ENCODE measurements at regions not wholly inside any gene's neighbourhood (a gene's known extent, or its start where the extent isn't known, plus 50 kb on each side); places are given as distances from the start of the nearest gene placed in this dataset.

DNA sequence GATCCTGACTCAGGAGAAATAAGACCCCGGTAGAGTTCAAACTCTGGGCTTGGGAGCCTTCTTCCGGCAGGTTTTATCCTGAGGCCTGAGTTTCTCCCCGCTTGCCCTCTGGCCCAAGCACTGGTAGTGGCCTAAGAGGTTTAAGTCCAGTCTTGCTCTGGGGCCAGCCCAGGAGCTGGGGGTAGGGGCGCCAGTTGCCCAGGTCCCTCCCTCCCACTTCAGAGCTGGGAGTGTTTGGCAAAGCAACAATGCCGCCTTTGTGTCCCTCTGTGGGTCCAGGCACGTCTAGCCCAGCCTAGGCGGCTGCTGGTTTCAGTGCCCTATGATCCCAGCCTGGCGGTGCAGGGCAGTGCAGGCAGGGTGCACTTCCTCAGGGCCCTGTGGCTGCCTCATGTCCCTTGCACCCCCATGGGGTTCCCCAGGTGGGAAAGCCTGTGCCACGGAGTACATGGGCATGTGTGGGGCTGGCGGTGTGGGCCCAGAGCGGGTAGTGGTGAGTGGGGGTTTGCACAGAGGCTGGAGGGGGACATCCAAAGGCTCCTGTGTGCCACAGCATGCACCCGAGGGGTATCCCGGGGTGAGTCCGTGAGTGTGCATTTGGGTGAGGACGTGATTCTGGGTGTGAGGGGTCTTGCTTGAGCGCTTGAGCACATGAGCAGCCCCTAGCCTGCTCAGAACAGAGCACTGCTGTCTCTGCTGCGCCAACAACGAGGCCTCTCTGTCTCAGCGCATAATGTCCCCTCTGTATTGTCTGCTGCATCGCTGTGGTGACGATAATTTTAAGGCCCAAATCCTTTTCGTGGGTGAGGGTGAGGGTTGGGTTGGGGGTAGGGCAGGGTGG is 61.7 kb upstream of the PSD2 start:
- DNase-seq, result no peak

- no peak for DNase-seq
Observed at GRCh38 chr5:139734539-139734916, 61.1 kb upstream of the PSD2 start.

- no peak for DNase-seq
Observed at GRCh38 chr5:139738193-139739149, 57.1 kb upstream of the PSD2 start.

- no peak for DNase-seq
Observed at GRCh38 chr5:139739150-139739974, 56.2 kb upstream of the PSD2 start.

- DNase-seq, result no peak
Observed at GRCh38 chr5:139740138-139740991, 55.2 kb upstream of the PSD2 start.

DNA sequence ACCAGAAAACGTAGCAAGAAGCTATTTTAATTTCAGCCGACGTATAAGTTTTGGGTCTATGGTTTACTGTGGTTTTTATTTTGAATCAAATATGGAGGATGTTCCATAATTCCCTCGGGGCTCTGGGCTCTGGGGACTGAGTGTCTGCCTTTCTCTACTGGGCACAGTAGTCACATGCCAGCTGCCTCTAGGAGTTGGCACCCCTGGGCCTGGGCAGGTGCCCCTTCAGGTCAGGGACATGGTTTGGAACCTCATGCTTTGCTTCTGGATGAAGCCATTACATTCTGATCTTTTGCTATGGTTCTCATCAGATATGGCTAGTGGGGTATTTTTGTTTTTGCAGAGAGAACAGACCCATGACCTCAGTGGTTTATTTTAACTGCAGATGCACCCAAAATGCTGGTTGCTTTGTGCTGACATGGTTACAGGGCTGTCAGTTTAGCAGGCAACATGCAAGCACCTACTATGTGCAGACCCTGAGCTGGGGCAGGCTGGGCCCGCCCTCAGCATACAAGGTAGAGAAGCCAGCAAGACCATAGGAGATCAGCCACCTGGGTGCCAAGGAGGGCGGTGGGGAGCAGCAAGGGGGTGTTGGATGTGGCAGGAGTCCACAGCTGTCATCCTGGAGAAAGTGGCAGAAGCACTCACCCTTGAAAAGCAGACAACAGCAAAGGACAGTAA is 54.5 kb upstream of the PSD2 start:
- no peak for DNase-seq

DNA sequence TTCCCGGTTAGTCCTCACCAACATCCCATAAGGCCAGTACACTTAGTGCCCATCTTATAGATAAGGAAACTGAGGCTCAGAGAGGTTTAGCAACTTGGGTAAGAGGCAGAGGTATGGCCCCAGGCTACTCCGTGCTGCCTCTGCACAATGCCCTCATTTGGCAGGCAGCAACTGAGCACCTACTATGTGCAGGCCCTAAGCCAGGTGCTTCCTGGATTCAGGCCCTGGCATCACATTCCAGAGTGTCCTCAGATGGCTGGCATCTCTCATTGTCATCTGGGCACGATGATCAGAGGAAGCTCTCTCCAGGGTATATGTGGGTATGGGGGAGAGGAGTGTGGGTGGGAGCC is 53.8 kb upstream of the PSD2 start:
- no peak for DNase-seq

- DNase-seq, result no peak
Observed at GRCh38 chr5:139742173-139742903, 53.3 kb upstream of the PSD2 start.

GRCh38 chr5:139743001-139743771 is 52.4 kb upstream of the PSD2 start:
- DNase-seq, result no peak

DNA sequence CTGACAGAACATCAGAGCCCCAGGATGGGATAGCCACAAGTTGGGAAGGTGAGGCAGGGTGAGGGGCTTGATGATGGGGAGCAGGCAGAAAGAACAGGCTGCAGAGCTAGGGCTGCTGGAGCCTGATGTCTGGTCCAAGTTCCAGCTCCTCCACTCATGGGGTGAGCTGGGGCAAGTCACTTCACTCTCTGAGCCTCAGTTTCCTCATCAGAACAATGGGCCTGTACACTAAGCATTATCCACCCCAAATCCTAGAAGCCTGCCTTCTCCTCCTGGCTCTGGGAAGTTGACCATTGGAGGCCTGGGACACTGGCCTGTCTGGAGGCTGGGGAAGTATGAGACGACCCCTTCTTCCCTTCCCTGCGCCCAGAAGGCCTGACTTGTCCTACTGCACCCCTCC is 51.8 kb upstream of the PSD2 start:
- no peak for DNase-seq

- no peak for DNase-seq
Observed at GRCh38 chr5:139744471-139745131, 51.0 kb upstream of the PSD2 start.

DNA sequence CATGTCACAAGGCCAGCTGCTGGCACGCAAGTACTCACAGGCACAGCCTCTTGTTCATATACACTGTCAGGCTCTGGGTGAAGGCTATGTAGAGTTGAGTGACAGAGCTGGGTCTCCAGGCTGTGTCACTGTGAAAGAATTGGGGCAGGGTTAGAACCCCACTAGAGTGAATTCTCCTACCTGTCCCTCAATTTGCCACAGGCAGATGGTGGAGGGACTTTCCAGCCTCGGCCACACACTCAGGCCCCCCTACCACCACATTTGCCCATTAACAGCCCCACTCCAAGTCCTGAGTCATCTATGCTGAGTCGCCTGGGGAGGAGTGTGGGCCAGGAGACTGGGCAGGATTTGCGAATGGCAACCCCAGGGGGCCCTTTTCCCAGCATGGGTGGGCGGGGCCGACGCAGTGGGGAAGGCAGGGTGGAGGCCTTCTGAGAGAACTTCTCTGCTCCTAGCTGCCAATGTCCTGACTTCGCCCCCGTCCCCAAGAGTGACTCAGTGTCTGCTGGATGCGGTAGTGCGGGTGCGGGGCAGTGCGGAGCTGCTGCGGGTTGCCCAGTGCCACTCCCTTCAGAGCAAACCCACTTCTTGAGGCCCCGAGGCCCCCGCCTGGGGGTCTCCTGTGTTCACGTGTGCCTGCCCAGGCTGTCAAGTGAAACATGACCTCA is 50.3 kb upstream of the PSD2 start:
- no peak for DNase-seq

DNA sequence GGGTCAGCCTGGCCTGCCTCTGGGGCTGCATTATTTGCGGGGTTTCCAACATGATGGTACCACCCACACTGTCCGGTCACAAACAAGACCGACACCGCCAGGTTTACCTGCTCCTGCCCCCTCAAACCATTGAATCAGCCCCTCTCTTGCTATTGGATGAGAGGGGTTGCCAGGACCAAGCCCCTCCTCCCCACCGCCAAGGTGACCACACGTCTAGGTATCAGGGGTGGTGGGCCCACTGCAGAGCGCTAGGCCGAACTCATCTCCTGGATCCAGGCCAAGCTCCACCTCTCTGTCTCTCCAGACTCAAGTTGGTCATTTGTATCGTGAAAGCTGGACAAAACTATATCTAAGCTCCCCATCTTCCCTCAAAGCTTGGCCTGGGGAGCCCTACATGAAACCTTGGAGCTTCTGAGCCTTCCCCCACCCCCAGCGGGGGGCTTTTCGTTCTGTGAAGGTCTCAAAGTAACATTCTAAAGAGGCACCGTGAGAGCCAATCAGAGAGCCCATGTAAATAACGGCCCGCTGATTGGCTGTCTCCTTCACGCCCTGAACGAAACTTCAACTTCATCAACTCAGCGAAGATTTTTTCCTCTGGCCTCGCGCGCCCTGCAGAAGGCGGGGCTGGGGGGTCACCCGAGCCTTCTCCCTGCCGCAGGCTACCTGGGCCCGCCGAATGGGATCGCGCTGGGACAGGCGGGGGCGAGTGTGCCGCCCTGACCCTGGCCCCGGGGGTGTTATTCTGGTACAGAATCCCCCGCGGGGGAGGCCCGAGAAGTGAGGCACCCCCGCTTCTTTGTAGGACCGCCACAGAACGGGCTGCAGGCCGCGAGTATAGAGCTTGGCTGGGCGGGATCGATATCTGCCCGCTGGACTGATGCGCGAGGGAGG is 49.6 kb upstream of the PSD2 start:
- DNase-seq, result peak; percentile 71
